Tibial nerve (tissue), 4 donors: ENCODE measurements at regions not wholly inside any gene's neighbourhood (a gene's known extent, or its start where the extent isn't known, plus 50 kb on each side); places are given as distances from the start of the nearest gene placed in this dataset.

Experiments used
- DNase-seq, 2 donors: peaks; one replicate each; pipeline ENCODE4 v3.0.0-alpha.2; 2019; ENCODE audit warnings: low spot score in 2 of 2
- H3K27ac ChIP-seq, 4 donors: fragments of 200-600 bp; sonication (generic) in 3 of 4; one replicate each; pipeline ENCODE4 v1.5.1; 2017 to 2019; ENCODE audit warnings: mild to moderate bottlenecking in 1 of 4
- H3K27me3 ChIP-seq, 2 donors: fragments of 200-600 bp; sonication (generic) in 1 of 2; one replicate each; pipeline versions ENCODE4 v1.5.1 to v1.6.0; 2017 to 2019
- H3K36me3 ChIP-seq, 3 donors: fragments of 200-600 bp; sonication (generic); one replicate each; pipeline ENCODE4 v1.5.1; 2018 to 2019
- H3K4me1 ChIP-seq, 4 donors: fragments of 200-600 bp; sonication (generic) in 3 of 4; one replicate each; pipeline ENCODE4 v1.5.1; 2017 to 2019
- H3K4me3 ChIP-seq, 4 donors: fragments of 200-600 bp; sonication (generic) in 3 of 4; one replicate each; pipeline ENCODE4 v1.5.1; 2017 to 2019; ENCODE audit warnings: mild to moderate bottlenecking in 1 of 4, moderate library complexity in 1 of 4
- H3K9me3 ChIP-seq, 4 donors: fragments of 200-600 bp; sonication (generic) in 3 of 4; one replicate each; pipeline ENCODE4 v1.5.1; 2017 to 2019
- CTCF ChIP-seq, 5 experiments: fragments of 200-600 bp in 3 of 5; fragments of 450-650 bp in 2 of 5; sonication (generic) in 3 of 5; IDR thresholded peaks; one replicate each; pipeline ENCODE4 v1.5.1; 2016 to 2019; ENCODE audit warnings: antibody characterized with exemption in 5 of 5, mild to moderate bottlenecking in 3 of 5, moderate library complexity in 2 of 5
- EP300 ChIP-seq, 2 donors: sonication (generic); formaldehyde crosslinking; IDR thresholded peaks; one replicate each; pipeline ENCODE4 v1.6.1; 2017; ENCODE audit warnings: antibody characterized with exemption in 2 of 2, mild to moderate bottlenecking in 1 of 2
- POLR2A ChIP-seq, 2 donors: fragments of 450-650 bp; IDR thresholded peaks; one replicate each; pipeline ENCODE4 v1.6.1; 2017; ENCODE audit warnings: antibody characterized with exemption in 2 of 2, mild to moderate bottlenecking in 2 of 2, moderate library complexity in 2 of 2
- WGBS, 2 donors: methylation state at CpG; one replicate each; pipeline ENCODE4 v1.1.5; 2018; 5-methylcytosine and 5-hydroxymethylcytosine counted together

- no peak for DNase-seq
- H3K9me3 ChIP-seq, result peaks cover 0 to 5% (median 0%) of the 10 kb centered on the region in 4 donors
- H3K4me1 ChIP-seq, result peaks cover 0 to 34% (median 6%) of the 10 kb centered on the region in 4 donors
- no peaks in the 10 kb centered on the region for H3K27me3 ChIP-seq
- TF ChIP-seq CTCF (IDR thresholded peaks at IDR 0.05), result no peak
- no peak for TF ChIP-seq POLR2A (IDR thresholded peaks at IDR 0.05)
- H3K27ac ChIP-seq, result peak overlapping the region in 2 of 4 donors; percentile 44 to 54
- WGBS, 2 donors, result 29 to 37% methylated on average over 6 of the region's 6 CpGs
- peak overlapping the region in 1 of 4 donors; percentile 1 for H3K4me3 ChIP-seq
- H3K36me3 ChIP-seq, result no peaks in the 10 kb centered on the region
Measured at GRCh38 chr15:95596496-95596895, 734.0 kb upstream of the NR2F2 start.

GRCh38 chr15:95598251-95598855 is 732.1 kb upstream of the NR2F2 start:
- Histone ChIP-seq H3K4me3 (peak overlapping the region in 1 of 4 donors; percentile 4), H3K9me3 (peaks cover 0 to 5% (median 0%) of the 10 kb centered on the region in 4 donors), H3K36me3 (no peaks in the 10 kb centered on the region), H3K27ac (peak overlapping the region in 2 of 4 donors; percentile 44 to 54), H3K27me3 (no peaks in the 10 kb centered on the region), H3K4me1 (peaks cover 0 to 28% (median 6%) of the 10 kb centered on the region in 4 donors)
- WGBS, 2 donors, result 27 to 31% methylated on average over 8 of the region's 8 CpGs
- TF ChIP-seq POLR2A (IDR thresholded peaks at IDR 0.05) (no peak), CTCF (IDR thresholded peaks at IDR 0.05) (no peak), EP300 (IDR thresholded peaks at IDR 0.05) (no peak)
- DNase-seq, result no peak

DNA sequence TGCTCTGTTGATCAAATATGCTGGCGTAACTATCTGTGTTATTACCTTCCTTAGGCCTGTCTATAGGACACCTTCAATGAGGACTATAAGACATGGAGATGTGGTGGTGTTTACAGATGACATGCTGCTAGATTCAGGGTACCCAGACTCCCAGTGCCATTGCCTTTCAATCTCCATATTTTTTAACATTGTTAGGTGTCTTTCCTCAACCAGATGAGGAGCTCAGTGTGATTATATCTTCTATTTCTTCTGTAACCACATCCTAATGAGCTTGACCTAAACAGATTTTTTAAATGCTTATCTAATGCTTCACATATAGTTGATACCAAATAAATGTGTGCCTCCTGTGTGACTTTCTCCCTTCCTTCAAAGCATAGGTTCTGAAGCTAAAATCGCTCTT is 730.1 kb upstream of the NR2F2 start:
- no peak for TF ChIP-seq CTCF (IDR thresholded peaks at IDR 0.05)
- peaks cover 0 to 49% (median 8%) of the 10 kb centered on the region in 4 donors for H3K4me1 ChIP-seq
- no peak overlapping the region for H3K27ac ChIP-seq
- no peak for DNase-seq
- 90 to 100% methylated on average over 2 of the region's 2 CpGs for WGBS, 2 donors
- no peaks in the 10 kb centered on the region for H3K36me3 ChIP-seq
- H3K9me3 ChIP-seq, result peaks cover 0 to 5% (median 0%) of the 10 kb centered on the region in 4 donors
- no peaks in the 10 kb centered on the region for H3K27me3 ChIP-seq
- H3K4me3 ChIP-seq, result no peak overlapping the region

GRCh38 chr15:95600884-95601283 is 729.6 kb upstream of the NR2F2 start:
- Histone ChIP-seq H3K4me1 (peaks cover 0 to 51% (median 8%) of the 10 kb centered on the region in 4 donors), H3K36me3 (no peaks in the 10 kb centered on the region), H3K9me3 (peaks cover 0 to 5% (median 0%) of the 10 kb centered on the region in 4 donors), H3K27me3 (no peaks in the 10 kb centered on the region), H3K27ac (no peak overlapping the region), H3K4me3 (no peak overlapping the region)
- no peak for DNase-seq
- TF ChIP-seq CTCF (IDR thresholded peaks at IDR 0.05) (no peak), POLR2A (IDR thresholded peaks at IDR 0.05) (no peak), EP300 (IDR thresholded peaks at IDR 0.05) (no peak)
- 95 to 96% methylated on average over 3 of the region's 3 CpGs for WGBS, 2 donors

DNA sequence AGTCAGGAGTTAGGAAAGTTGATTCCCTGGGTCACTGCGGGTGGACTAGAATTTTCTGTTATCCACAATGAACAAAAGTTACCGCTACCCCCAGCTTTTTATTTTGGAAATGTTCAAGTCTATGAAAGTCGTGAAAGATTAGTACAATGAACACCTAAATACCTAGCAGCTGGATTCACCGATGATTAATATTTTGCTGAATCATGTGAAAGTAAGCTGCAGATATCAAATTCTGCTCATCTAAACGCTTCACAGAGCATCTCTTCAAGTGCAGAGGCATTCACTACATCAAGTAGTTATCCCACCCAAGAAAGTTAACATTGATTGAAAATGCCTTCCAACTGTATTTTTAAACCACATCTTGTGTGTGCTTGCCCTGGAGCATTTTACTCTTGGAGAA is 729.0 kb upstream of the NR2F2 start:
- DNase-seq, result no peak
- Histone ChIP-seq H3K27ac (no peak overlapping the region), H3K27me3 (no peaks in the 10 kb centered on the region), H3K4me3 (no peak overlapping the region), H3K4me1 (peaks cover 0 to 46% (median 8%) of the 10 kb centered on the region in 4 donors), H3K9me3 (peaks cover 0 to 5% (median 0%) of the 10 kb centered on the region in 4 donors), H3K36me3 (no peaks in the 10 kb centered on the region)
- TF ChIP-seq CTCF (IDR thresholded peaks at IDR 0.05), result no peak
- TF ChIP-seq POLR2A (IDR thresholded peaks at IDR 0.05), result no peak
- TF ChIP-seq EP300 (IDR thresholded peaks at IDR 0.05), result no peak
- WGBS, 2 donors, result 92% methylated on average over 5 of the region's 5 CpGs
